Type B pancreatic cell (in vitro differentiated cells): ENCODE measurements at regions not wholly inside any gene's neighbourhood (a gene's known extent, or its start where the extent isn't known, plus 50 kb on each side); places are given as distances from the start of the nearest gene placed in this dataset.

ENCODE experiments used
- DNase-seq: peaks from one replicate; pipeline ENCODE4 v3.0.0; 2021; ENCODE audit warnings: mixed read lengths; ENCODE audit not compliant: unreplicated experiment; ENCODE audit errors: extremely low spot score
- H3K27ac Mint-ChIP-seq: 2 replicates; pipeline ENCODE4 v1.8.0; 2021; ENCODE audit warnings: mild to moderate bottlenecking, mixed read lengths
- H3K27me3 Mint-ChIP-seq: 2 replicates; pipeline ENCODE4 v1.8.0; 2021; ENCODE audit warnings: mixed read lengths
- H3K36me3 Mint-ChIP-seq: 2 replicates; pipeline ENCODE4 v1.8.0; 2021; ENCODE audit warnings: mixed read lengths
- H3K4me1 Mint-ChIP-seq: one replicate; pipeline ENCODE4 v1.8.0; 2021; ENCODE audit warnings: mixed read lengths; ENCODE audit not compliant: unreplicated experiment
- H3K4me3 Mint-ChIP-seq: 2 replicates; pipeline ENCODE4 v1.8.0; 2021; ENCODE audit warnings: mild to moderate bottlenecking, mixed read lengths
- H3K9me3 Mint-ChIP-seq: 2 replicates; pipeline ENCODE4 v1.8.0; 2021; ENCODE audit warnings: mixed read lengths
- TF ChIP-seq, protein P1 (sequence below): fragments of 200-600 bp; sonication (generic); conservative IDR thresholded peaks from 2 replicates; pipeline ENCODE4 v1.5.0; 2021; ENCODE audit warnings: antibody characterized with exemption, mild to moderate bottlenecking

DNA sequence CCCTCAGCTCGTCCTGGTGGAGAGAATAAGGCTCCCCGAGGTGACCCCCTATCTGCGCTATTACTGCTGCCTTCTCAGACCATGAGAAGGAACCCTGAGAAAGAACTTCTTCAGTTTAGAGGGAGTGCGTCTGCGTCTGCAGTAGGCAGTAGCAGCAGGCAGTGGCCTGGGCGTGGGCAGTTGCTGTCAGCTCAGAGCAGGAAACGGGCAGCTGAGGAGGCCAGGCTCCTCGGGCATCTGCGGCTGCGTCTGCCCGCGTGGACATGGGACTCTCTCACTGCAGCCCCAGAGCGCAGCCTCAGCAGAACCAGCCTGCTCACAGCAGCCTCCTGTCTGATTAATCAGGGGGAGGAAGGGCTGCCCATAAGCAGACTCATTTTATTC, 49.8 kb upstream of the FCN1 start:
- peak overlapping the region; percentile 65 for H3K4me3 Mint-ChIP-seq
- TF ChIP-seq, protein P1, sequence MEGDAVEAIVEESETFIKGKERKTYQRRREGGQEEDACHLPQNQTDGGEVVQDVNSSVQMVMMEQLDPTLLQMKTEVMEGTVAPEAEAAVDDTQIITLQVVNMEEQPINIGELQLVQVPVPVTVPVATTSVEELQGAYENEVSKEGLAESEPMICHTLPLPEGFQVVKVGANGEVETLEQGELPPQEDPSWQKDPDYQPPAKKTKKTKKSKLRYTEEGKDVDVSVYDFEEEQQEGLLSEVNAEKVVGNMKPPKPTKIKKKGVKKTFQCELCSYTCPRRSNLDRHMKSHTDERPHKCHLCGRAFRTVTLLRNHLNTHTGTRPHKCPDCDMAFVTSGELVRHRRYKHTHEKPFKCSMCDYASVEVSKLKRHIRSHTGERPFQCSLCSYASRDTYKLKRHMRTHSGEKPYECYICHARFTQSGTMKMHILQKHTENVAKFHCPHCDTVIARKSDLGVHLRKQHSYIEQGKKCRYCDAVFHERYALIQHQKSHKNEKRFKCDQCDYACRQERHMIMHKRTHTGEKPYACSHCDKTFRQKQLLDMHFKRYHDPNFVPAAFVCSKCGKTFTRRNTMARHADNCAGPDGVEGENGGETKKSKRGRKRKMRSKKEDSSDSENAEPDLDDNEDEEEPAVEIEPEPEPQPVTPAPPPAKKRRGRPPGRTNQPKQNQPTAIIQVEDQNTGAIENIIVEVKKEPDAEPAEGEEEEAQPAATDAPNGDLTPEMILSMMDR: no peak
- peaks cover 11% of the 10 kb centered on the region for H3K4me1 Mint-ChIP-seq
- H3K36me3 Mint-ChIP-seq: no peaks in the 10 kb centered on the region
- peak overlapping the region; percentile 46 for H3K27ac Mint-ChIP-seq
- DNase-seq: peak; percentile 62
- no peaks in the 10 kb centered on the region for H3K9me3 Mint-ChIP-seq
- H3K27me3 Mint-ChIP-seq: peaks cover 30% of the 10 kb centered on the region

DNA sequence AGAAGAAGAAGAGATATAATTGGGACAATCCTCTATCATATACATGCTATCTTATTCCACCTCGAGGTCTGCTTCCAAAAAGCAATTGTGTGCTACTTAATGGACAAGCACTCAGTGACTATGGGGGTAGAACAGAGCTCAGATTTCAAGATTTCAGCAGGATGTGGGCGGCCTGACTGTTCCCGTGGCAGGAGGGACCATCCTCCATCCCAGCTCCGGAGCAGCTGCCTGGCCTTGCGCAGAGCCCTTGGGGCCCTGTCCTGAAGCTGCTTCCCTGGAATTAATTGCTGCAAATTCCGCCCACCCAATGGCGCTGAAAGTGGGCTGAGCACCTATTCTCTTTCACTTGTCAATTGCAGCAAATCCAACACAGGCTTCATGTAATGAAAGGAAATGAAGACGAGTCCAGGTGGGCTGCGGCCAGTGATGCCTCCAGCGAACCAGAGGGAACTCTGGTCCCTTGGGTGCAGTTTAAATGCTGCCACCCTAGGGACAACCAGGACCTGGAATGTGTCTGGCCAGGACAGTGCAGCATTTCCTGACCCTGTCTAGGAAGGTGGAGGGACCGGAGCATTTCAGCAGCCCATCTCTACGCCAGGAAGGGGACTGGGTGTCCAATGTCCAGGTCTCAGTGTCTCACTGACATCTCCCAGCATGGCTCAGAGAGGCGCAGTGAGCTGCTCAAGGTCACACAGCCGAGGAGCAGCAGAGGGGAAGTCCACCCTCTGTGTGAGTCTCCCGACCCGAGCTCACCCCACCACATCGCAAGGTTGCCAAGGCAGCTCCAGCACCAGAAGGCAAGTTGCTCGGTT, 50.5 kb upstream of the FCN1 start:
- peak overlapping the region; percentile 46 for H3K27ac Mint-ChIP-seq
- H3K4me1 Mint-ChIP-seq: peaks cover 11% of the 10 kb centered on the region
- TF ChIP-seq, protein P1: no peak
- DNase-seq: peak; percentile 70
- H3K36me3 Mint-ChIP-seq: no peaks in the 10 kb centered on the region
- H3K4me3 Mint-ChIP-seq: peak overlapping the region; percentile 65
- no peaks in the 10 kb centered on the region for H3K9me3 Mint-ChIP-seq
- peaks cover 36% of the 10 kb centered on the region for H3K27me3 Mint-ChIP-seq

DNA sequence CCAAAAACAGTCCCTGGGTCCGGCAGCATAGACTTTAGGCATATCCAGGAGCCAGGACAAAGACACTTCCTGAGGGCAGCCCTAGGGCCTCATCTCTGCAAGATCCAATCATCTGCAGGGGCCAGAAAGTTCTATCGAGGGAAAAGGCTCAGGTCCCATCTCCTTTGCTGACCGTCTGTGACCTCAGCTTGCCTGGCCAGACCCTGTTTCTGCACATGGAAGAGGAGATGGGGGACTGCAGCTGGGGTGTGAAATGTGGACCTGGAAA, 51.0 kb upstream of the FCN1 start:
- DNase-seq: peak; percentile 54
- Mint-ChIP-seq H3K4me3 (no peak overlapping the region), H3K27me3 (peaks cover 42% of the 10 kb centered on the region), H3K4me1 (peaks cover 11% of the 10 kb centered on the region), H3K36me3 (no peaks in the 10 kb centered on the region), H3K27ac (no peak overlapping the region), H3K9me3 (no peaks in the 10 kb centered on the region)
- TF ChIP-seq, protein P1: no peak

DNA sequence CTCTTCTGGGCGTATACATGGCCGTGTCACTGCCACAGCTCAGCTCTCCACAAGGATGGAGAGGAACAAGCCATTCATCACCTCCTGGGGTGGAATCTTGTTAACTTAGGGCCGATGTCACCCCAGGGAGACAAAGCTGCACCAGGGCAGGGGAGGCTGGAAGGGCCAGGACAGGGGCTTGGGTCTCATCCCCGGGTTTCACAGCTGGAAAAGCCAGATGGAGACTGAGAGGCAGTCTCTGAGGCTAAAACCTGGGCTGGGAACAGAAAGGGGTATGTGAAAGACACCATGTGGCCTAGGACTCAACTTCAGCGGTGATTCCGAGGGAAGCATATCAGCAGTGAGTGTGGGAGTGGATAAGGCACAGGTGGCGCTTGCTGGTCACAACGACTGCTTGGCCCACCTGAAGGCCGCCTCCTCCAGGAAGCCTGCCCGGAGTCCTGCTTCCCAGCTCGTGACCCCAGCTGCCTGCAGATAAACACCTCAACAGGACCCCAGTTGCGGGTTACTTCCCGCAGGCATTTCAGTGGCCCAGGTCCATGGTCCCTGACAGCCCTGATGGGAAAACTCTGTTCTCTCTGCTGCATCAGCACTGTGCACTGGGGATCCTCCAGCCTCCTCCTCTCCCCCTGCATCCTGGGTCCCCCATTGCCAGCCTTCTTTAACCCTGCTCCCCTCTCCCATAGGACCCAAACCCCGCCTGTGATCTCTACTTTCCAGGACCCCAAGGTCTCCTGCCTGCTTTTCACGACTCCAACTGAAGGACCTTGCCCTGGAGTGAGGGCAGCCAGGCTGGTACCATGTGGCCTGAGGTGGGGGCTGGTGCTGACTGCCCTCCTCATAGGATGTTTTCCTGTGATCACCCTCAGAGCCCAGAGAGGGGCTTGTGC, 51.7 kb upstream of the FCN1 start:
- peaks cover 48% of the 10 kb centered on the region for H3K27me3 Mint-ChIP-seq
- H3K4me3 Mint-ChIP-seq: no peak overlapping the region
- peaks cover 11% of the 10 kb centered on the region for H3K4me1 Mint-ChIP-seq
- no peak overlapping the region for H3K27ac Mint-ChIP-seq
- TF ChIP-seq, protein P1: no peak
- H3K36me3 Mint-ChIP-seq: no peaks in the 10 kb centered on the region
- DNase-seq: peak; percentile 59
- H3K9me3 Mint-ChIP-seq: no peaks in the 10 kb centered on the region

DNA sequence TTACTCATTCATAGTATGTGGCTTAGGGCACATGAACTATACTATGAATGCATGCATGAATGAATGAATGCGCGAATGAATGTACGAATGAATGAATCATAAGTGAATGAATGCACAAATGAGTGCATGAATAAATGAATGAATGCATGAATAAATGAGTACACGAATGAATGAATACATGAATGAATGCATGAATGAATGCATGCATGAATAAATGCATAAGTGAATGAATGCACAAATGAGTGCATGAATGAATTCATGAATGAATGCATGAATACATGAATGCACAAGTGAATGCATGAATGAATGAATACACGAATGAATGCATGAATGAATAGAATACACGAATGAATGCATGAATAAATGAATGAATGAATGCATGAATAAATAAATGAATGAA, 52.5 kb upstream of the FCN1 start:
- H3K27me3 Mint-ChIP-seq: peaks cover 50% of the 10 kb centered on the region
- DNase-seq: no peak
- H3K27ac Mint-ChIP-seq: no peak overlapping the region
- TF ChIP-seq, protein P1: no peak
- no peaks in the 10 kb centered on the region for H3K9me3 Mint-ChIP-seq
- no peak overlapping the region for H3K4me3 Mint-ChIP-seq
- H3K36me3 Mint-ChIP-seq: no peaks in the 10 kb centered on the region
- peaks cover 11% of the 10 kb centered on the region for H3K4me1 Mint-ChIP-seq
